HepG2 (cell line): ENCODE measurements at regions not wholly inside any gene's neighbourhood (a gene's known extent, or its start where the extent isn't known, plus 50 kb on each side); places are given as distances from the start of the nearest gene placed in this dataset.

Experiments
- ATAC-seq: fragments of 200-7000 bp; cut with Tn5 transposase; 3 replicates; pipeline ENCODE4 v1.9.1; 2020; ENCODE audit warnings: mild to moderate bottlenecking, moderate library complexity
- BruUV-seq: library from RNA; stranded (reverse); fragments of 400-500 nt; replicated peaks from 2 replicates; lab custom pipeline; 2021; lab: Mats Ljungman, UMichigan
- CTCF ChIA-PET: fragments of 300-600 bp; formaldehyde crosslinking; extraction: SDS; loops from one replicate; lab custom pipeline; 2021; ENCODE audit warnings: low total read pairs, inconsistent platforms, low intra/inter-chr PET ratio; lab: Yijun Ruan, JAX
- POLR2A ChIA-PET: fragments of 350-600 bp; sonication (Branson Sonifier 250); formaldehyde crosslinking; loops from one replicate; lab custom pipeline; 2020; ENCODE audit warnings: antibody characterized with exemption, inconsistent platforms; lab: Yijun Ruan, JAX
- DNase-seq: peaks from one replicate; pipeline ENCODE4 v3.0.0-alpha.2; 2015; ENCODE audit warnings: low spot score
- FAIRE-seq: peaks from 3 replicates; lab custom pipeline; 2011; peaks lifted over from hg19 to GRCh38; lab: Jason Lieb, UNC
- H2AFZ ChIP-seq: one replicate; pipeline ENCODE4 v1.6.1; 2011; ENCODE audit warnings: low read length, inconsistent platforms
- H3K27ac ChIP-seq: fragments of 300-600 bp; 3 replicates; pipeline ENCODE4 v1.8.0; 2011; ENCODE audit warnings: mixed run types, mild to moderate bottlenecking, mixed read lengths, low read length, inconsistent platforms; ENCODE audit not compliant: insufficient read depth; ENCODE audit errors: extremely low read length
- H3K27me3 ChIP-seq, 2 experiments: fragments of 200-600 bp in 1 of 2; 2 replicates in 1 of 2; 3 replicates in 1 of 2; pipeline versions ENCODE4 v1.6.0 to v1.8.0; 2011; ENCODE audit warnings: low read length in 2 of 2, mild to moderate bottlenecking in 2 of 2, moderate library complexity in 2 of 2, inconsistent platforms in 1 of 2; ENCODE audit not compliant: insufficient read depth in 2 of 2, control insufficient read depth in 1 of 2
- H3K36me3 ChIP-seq, 2 experiments: fragments of 200-600 bp in 1 of 2; replicated peaks in 1 of 2; 2 replicates in 1 of 2; 3 replicates in 1 of 2; pipeline versions ENCODE4 v1.5.1 to v1.8.0; 2011; ENCODE audit warnings: low read length in 2 of 2, inconsistent platforms in 1 of 2; ENCODE audit not compliant: insufficient read depth in 2 of 2, control insufficient read depth in 1 of 2
- H3K4me1 ChIP-seq: 2 replicates; pipeline ENCODE4 v1.5.1; 2012; ENCODE audit warnings: low read length, inconsistent platforms; ENCODE audit not compliant: insufficient read depth
- H3K4me2 ChIP-seq: 2 replicates; pipeline ENCODE4 v1.6.0; 2011; ENCODE audit warnings: low read depth, low read length, inconsistent platforms
- H3K4me3 ChIP-seq, 3 experiments: fragments of 200-600 bp in 1 of 3; sonication (generic), shearing (Covaris generic) in 1 of 3; replicated peaks in 1 of 3; 2 replicates each; pipeline ENCODE4 v1.5.1; 2011 to 2016; ENCODE audit warnings: low read length in 3 of 3, inconsistent platforms in 2 of 3, low read depth in 2 of 3, mild to moderate bottlenecking in 2 of 3, control low read depth in 1 of 3, mixed read lengths in 1 of 3; ENCODE audit not compliant: insufficient read depth in 1 of 3
- H3K79me2 ChIP-seq: one replicate; pipeline ENCODE4 v1.6.1; 2011; ENCODE audit warnings: low read length, inconsistent platforms; ENCODE audit not compliant: insufficient read depth
- H3K9ac ChIP-seq: 2 replicates; pipeline ENCODE4 v1.6.0; 2011; ENCODE audit warnings: mild to moderate bottlenecking, low read depth, low read length, inconsistent platforms; ENCODE audit not compliant: insufficient read depth
- H3K9me3 ChIP-seq: 2 replicates; pipeline ENCODE4 v1.5.1; 2012; ENCODE audit warnings: mild to moderate bottlenecking, low read length
- H4K20me1 ChIP-seq: 2 replicates; pipeline ENCODE4 v1.6.0; 2011; ENCODE audit warnings: inconsistent platforms, mild to moderate bottlenecking, low read length, moderate library complexity; ENCODE audit not compliant: insufficient read depth
- EED ChIP-seq: sonication (generic); formaldehyde crosslinking; IDR thresholded peaks from 2 replicates; pipeline ENCODE4 v1.5.0; 2020; ENCODE audit warnings: mild to moderate bottlenecking, missing genetic modification reagents
- ELF1 ChIP-seq: sonication (generic); formaldehyde crosslinking; IDR thresholded peaks from 2 replicates; pipeline ENCODE4 v1.4.0; 2020; ENCODE audit warnings: missing genetic modification reagents
- KDM3A ChIP-seq: IDR thresholded peaks from 2 replicates; pipeline ENCODE4 v1.6.1; 2018; ENCODE audit warnings: low read depth, missing compliant biosample characterization
- KDM6A ChIP-seq: IDR thresholded peaks from 2 replicates; pipeline ENCODE4 v1.6.1; 2016; ENCODE audit warnings: low read depth
- ZFP41 ChIP-seq: sonication (generic); formaldehyde crosslinking; IDR thresholded peaks from 2 replicates; pipeline ENCODE4 v1.4.0; 2020; ENCODE audit warnings: mild to moderate bottlenecking, missing genetic modification reagents, borderline replicate concordance
- ZNF335 ChIP-seq: sonication (generic); formaldehyde crosslinking; IDR thresholded peaks from 2 replicates; pipeline ENCODE4 v1.4.0; 2020; ENCODE audit warnings: missing genetic modification reagents
- ZNF790 ChIP-seq: sonication (generic); formaldehyde crosslinking; IDR thresholded peaks from 2 replicates; pipeline ENCODE4 v1.8.0; 2022; ENCODE audit warnings: missing genetic modification reagents, mild to moderate bottlenecking, borderline replicate concordance
- WGBS: methylation state at CpG from one replicate; pipeline ENCODE4 v1.1.6; 2017; ENCODE audit warnings: low lambda C conversion rate; 5-methylcytosine and 5-hydroxymethylcytosine counted together
- in situ Hi-C: cut with HindIII; loops from 2 replicates; pipeline ENCODE4 v1.10.0; 2017; ENCODE audit warnings: low pct_unique_long_range_greater_than_20kb; ENCODE audit not compliant: extremely low pct_ligation_motif_present
- intact Hi-C: fragments of 100-400 bp; cut with micrococcal nuclease; formaldehyde crosslinking; loops from one replicate; pipeline ENCODE4 v1.10.0; 2022; ENCODE audit not compliant: unreplicated experiment
- TF ChIP-seq, protein P1 (sequence below): sonication (generic); formaldehyde crosslinking; IDR thresholded peaks from 2 replicates; pipeline ENCODE4 v1.5.1; 2020; ENCODE audit warnings: mild to moderate bottlenecking, missing genetic modification reagents, borderline replicate concordance
- TF ChIP-seq, protein P2 (sequence below): sonication (generic); formaldehyde crosslinking; IDR thresholded peaks from 2 replicates; pipeline ENCODE4 v1.4.0; 2020; ENCODE audit warnings: mild to moderate bottlenecking, missing genetic modification reagents
- TF ChIP-seq, protein P3 (sequence below): fragments of 450-650 bp; IDR thresholded peaks from 2 replicates; pipeline ENCODE4 v1.6.1; 2016

DNA sequence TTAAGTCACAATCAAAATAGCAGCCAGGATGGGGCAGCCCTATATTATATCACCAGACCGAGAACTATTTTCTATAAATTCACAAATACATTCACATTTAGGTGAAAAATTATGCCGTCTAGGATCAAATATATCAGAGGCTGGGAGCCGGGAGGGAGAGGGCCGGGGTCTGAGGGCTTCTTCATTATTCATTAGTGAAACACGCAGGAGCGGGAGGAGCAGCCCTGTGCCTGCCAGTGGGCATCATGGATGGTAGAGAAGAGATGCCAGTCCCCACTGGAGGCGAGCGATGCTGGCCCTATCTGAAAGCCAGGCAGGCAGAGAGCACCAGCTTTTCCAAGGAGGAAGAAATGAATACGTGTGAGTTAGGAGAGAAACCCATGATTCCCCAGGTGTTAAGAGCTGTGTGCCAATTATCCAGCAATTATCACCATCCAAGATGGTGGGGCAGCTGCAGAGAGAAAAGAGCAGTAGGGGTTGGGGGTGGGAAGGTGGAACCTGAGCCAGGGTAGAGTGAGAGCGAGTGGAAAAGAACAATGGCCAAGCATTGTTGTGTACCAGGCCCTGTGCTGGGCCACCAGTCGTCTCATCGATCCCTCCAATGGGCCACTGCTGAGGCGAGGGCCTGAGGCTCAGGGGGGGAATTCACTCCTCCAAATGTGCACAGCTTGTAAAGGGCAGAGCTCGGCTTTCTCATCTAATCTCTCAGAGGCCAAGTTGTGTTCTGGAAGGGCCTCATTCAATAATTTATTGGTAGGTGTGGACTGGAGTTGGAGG is 261.3 kb upstream of the TLE3 start:
- intact Hi-C loops (no loop called here), in situ Hi-C loops (loop anchor here (10.0 kb wide), 1 partner anchor 884 kb away; no protein-coding TSS in a partner anchor)
- ChIA-PET POLR2A (no interaction called here), CTCF (no interaction called here)
- H2AFZ ChIP-seq, result no peak overlapping the region
- no peaks in the 10 kb centered on the region for H4K20me1 ChIP-seq
- peaks cover 1 to 8% of the 10 kb centered on the region in 2 experiments; a peak in 2 of 5 replicates for H3K27me3 ChIP-seq
- no TSS peak for BruUV-seq
- DNase-seq (no peak), ATAC-seq (no peak), FAIRE-seq (no peak)
- H3K36me3 ChIP-seq, result no peaks in the 10 kb centered on the region
- TF ChIP-seq, protein P1, sequence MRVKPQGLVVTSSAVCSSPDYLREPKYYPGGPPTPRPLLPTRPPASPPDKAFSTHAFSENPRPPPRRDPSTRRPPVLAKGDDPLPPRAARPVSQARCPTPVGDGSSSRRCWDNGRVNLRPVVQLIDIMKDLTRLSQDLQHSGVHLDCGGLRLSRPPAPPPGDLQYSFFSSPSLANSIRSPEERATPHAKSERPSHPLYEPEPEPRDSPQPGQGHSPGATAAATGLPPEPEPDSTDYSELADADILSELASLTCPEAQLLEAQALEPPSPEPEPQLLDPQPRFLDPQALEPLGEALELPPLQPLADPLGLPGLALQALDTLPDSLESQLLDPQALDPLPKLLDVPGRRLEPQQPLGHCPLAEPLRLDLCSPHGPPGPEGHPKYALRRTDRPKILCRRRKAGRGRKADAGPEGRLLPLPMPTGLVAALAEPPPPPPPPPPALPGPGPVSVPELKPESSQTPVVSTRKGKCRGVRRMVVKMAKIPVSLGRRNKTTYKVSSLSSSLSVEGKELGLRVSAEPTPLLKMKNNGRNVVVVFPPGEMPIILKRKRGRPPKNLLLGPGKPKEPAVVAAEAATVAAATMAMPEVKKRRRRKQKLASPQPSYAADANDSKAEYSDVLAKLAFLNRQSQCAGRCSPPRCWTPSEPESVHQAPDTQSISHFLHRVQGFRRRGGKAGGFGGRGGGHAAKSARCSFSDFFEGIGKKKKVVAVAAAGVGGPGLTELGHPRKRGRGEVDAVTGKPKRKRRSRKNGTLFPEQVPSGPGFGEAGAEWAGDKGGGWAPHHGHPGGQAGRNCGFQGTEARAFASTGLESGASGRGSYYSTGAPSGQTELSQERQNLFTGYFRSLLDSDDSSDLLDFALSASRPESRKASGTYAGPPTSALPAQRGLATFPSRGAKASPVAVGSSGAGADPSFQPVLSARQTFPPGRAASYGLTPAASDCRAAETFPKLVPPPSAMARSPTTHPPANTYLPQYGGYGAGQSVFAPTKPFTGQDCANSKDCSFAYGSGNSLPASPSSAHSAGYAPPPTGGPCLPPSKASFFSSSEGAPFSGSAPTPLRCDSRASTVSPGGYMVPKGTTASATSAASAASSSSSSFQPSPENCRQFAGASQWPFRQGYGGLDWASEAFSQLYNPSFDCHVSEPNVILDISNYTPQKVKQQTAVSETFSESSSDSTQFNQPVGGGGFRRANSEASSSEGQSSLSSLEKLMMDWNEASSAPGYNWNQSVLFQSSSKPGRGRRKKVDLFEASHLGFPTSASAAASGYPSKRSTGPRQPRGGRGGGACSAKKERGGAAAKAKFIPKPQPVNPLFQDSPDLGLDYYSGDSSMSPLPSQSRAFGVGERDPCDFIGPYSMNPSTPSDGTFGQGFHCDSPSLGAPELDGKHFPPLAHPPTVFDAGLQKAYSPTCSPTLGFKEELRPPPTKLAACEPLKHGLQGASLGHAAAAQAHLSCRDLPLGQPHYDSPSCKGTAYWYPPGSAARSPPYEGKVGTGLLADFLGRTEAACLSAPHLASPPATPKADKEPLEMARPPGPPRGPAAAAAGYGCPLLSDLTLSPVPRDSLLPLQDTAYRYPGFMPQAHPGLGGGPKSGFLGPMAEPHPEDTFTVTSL (CRISPR knock-in tag), result no peak
- TF ChIP-seq ZFP41, result no peak
- TF ChIP-seq, protein P2, sequence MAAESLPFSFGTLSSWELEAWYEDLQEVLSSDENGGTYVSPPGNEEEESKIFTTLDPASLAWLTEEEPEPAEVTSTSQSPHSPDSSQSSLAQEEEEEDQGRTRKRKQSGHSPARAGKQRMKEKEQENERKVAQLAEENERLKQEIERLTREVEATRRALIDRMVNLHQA (CRISPR knock-in tag), result no peak
- TF ChIP-seq KDM6A (CRISPR knock-in tag), result no peak
- TF ChIP-seq EED, result no peak
- no peak for TF ChIP-seq ELF1 (CRISPR knock-in tag)
- TF ChIP-seq, protein P3, sequence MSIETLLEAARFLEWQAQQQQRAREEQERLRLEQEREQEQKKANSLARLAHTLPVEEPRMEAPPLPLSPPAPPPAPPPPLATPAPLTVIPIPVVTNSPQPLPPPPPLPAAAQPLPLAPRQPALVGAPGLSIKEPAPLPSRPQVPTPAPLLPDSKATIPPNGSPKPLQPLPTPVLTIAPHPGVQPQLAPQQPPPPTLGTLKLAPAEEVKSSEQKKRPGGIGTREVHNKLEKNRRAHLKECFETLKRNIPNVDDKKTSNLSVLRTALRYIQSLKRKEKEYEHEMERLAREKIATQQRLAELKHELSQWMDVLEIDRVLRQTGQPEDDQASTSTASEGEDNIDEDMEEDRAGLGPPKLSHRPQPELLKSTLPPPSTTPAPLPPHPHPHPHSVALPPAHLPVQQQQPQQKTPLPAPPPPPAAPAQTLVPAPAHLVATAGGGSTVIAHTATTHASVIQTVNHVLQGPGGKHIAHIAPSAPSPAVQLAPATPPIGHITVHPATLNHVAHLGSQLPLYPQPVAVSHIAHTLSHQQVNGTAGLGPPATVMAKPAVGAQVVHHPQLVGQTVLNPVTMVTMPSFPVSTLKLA, result no peak
- no peak for TF ChIP-seq ZNF790 (CRISPR knock-in tag)
- no peak for TF ChIP-seq KDM3A (CRISPR knock-in tag)
- no peak for TF ChIP-seq ZNF335 (CRISPR knock-in tag)
- H3K27ac ChIP-seq, result no peak overlapping the region
- 51% methylated on average over 13 of the region's 14 CpGs for WGBS
- H3K79me2 ChIP-seq, result no peaks in the 10 kb centered on the region
- H3K9ac ChIP-seq, result no peak overlapping the region
- no peaks in the 10 kb centered on the region for H3K4me1 ChIP-seq
- H3K4me2 ChIP-seq, result no peak overlapping the region
- H3K4me3 ChIP-seq, result no peak overlapping the region
- no peaks in the 10 kb centered on the region for H3K9me3 ChIP-seq
